Islet precursor cell (in vitro differentiated cells): ENCODE measurements at regions not wholly inside any gene's neighbourhood (a gene's known extent, or its start where the extent isn't known, plus 50 kb on each side); places are given as distances from the start of the nearest gene placed in this dataset.

Source experiments
- DNase-seq: peaks from one replicate; pipeline ENCODE4 v3.0.0-alpha.2; 2018

GRCh38 chr17:52686140-52686539 is 527.6 kb upstream of the CA10 start:
- no peak for DNase-seq

GRCh38 chr17:52681480-52681879 is 523.0 kb upstream of the CA10 start:
- DNase-seq = no peak

- peak; percentile 98 for DNase-seq
Measured at GRCh38 chr17:52678211-52678610, 519.7 kb upstream of the CA10 start.

DNA sequence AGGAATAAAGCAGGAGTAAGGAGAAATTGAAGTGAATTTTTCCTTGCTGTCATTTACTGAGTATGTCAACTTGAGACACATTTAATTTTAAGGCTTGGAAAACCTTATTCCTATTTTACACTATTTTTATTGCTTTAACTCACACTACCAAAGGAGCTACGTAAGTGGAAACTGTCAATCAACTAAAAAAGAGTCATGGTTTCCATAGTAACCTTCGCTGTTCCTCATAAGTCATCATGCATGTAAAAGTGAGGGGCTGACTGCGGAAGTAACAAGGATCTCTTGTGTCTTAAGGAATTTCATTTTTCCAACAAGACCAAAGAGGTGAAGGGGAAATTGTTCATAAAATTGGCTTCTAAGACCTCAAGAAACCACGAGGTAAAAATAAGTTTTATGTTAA is 516.2 kb upstream of the CA10 start:
- no peak for DNase-seq

DNA sequence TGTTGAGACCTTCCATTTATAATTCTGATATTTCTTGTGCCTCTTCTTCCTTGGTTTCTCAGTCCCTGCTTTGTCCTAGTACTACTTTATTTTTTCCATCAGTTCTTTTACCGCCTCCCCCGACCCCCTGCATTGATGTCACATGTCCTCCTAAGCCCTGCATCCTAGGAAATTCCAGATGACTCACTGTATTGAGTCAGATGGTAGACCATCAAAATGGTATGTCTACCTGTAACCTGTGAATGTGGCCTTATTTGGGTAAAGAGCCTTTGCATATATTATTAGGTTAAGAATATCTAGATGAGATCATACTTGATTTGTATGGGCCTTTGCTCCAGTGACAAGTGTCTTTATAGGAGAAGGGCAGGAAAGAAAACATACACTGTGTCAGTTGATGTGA is 515.3 kb upstream of the CA10 start:
- no peak for DNase-seq

DNA sequence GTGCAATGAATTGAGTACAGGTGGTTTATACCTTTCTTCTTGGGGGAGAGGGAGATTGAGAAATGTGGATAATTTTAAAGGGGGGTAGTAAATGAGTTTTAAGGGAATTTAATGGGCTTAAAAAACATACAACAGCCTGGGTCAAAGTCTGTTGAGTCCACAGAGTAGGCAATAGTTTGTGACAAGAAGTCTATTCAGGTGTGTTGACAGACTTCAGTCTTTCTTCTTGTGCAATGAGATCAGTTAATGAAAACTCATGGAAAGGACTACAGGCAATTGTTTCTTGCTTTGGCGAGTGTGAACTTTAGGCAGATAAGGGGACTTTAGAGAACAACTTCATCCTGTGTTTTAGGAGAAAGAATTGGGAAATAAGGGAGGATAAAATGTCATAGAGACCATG is 507.8 kb upstream of the CA10 start:
- no peak for DNase-seq

DNA sequence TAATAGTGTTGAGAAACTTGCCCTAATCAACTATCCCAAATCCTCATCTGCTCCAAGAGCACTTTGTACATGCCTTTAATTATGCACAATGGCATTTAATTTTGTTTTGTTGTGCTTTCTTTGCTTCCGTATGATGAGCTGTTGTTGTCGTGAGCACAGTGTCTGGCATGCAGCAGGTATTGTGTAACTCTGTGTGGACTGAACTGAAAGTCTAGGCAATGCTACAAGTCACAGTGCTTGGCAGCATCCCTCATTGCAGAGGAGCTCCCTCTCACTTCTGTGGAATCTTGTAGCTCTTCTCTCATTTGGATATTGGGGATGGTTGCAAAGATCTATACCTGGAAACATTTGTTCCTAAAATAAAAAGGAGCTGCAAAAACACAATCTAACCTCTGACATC is 502.2 kb upstream of the CA10 start:
- DNase-seq = no peak

DNA sequence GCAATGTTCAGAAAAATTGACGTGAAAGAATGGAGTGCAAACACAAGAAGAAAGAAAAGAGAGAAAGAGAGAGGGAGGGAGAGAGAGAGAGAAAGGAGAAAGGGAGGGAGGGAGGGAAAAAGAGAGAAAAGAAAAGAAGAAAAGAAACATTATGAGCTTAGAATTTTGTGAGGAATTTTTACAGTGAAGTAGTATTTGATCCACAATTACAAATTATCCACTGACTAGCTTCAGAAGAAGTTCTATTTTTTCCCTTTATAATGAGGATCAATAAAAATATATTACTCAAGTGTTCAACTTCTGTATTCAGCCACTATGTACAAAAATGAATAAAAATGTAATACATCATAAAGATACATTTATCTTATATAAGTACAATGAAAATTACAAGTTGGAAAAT is 494.5 kb upstream of the CA10 start:
- DNase-seq = no peak

DNA sequence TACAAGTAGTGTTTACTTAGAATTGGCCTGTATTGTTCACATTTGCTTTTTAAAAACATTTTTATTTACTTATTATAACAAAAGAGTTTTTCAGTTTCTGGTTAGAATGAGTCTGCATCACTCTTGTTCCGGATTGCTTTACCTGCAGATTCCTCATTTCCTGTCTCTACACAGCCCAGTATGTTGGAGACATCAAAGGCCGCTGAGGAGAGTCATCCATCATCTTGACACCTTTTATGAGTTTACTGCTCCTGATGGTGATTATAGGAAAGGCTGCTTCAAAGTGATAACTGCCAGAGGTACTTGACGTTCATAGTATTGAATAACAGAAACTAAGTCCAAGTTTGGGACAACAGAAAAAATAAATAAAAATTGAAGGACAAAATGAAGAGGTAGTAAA is 490.5 kb upstream of the CA10 start:
- DNase-seq = peak; percentile 63

DNA sequence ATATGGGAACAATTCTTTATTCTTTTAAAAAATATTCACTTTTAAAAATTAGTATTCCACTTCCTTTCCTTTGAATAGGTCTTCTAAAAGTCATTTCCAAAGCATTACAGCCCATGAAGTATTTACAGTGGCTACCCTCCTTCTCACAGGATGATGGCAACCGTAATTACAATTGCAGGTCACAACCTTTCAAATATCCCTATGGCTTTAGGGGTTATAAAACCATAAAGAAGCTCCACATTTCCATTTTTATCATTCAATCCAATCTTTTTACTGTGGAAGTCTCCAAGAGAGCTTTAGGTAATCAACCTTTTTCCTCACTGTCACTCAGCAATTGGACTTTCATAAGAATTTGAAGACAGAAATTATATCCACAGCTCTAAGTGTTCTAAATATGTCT is 488.9 kb upstream of the CA10 start:
- DNase-seq = no peak

DNA sequence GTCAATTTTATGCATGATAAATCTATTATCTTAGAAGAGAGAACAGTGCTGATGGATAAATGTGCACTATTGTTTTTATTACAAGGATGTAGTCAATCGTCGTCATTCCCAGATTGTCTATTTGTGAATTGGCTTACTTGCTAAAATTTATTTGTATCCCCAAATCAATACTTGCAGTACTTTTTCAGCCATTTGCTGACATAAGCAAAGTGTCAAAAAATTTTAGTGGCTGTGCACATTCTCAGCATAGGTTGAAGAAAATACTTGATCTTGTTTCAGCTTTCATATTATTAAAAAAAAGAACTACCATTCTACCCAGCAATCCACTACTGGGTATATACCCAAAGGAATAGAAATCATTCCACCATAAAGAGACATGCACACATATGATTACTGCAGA is 477.9 kb upstream of the CA10 start:
- DNase-seq = no peak

GRCh38 chr17:52606590-52606989 is 448.1 kb upstream of the CA10 start:
- no peak for DNase-seq

DNA sequence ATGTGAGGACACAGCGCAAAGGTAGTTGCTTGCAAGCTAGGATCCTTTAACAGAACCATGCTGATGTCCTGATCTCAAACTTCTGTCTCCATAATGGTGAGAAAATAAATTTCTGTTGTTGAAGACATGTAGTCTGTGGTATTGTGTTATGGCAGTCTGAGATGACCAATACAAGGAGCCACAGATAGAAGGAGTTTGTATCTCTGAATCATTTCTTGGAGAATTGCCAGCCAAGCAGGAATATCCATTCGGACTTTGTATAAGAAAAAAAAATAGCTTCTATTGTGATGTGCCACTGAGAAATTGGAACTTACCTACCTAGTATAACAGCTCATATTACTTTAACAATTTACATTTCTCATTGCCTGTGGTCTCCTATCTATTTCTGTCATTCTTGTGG is 447.6 kb upstream of the CA10 start:
- no peak for DNase-seq

DNA sequence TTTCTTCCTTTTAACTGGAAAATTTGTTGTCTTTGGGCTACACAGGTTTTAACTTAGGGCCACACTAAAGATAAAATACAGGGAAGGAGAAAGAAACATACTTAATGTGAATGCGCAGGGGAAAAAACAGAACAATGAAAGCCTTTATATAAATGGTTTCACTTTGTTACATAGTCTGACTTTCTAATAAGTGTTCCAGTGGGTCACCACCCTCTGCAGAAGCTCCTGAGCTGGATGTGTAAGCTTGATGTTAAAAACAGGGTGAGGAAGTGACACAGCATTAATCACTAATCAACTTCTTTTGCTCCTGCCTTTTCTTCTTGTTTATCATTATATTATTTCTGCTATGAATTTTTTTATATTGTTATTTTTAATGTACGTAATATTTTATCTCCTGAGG is 445.6 kb upstream of the CA10 start:
- DNase-seq = no peak

GRCh38 chr17:52597452-52598215 is 439.1 kb upstream of the CA10 start:
- DNase-seq = peak; percentile 79

DNA sequence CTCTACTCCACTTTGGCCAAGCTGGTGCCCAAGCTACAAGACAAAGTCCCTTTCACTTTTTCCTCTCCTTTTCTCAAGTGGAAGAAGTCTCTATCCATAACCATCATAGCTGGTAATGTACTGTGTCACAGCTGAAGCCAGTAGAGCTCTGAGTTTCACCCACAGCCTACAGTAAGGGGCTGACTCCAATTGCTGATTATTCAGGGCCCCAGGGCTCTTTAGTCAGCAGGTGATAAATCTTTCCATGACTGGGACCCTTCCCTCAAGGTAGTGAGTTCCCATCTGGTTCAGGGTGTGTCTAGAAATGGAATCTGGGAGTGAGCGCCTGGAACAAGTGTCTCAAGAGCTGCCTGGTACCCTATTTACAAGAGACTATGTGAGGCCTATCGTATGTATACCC is 436.0 kb upstream of the CA10 start:
- DNase-seq = no peak

- DNase-seq = no peak
Measured at GRCh38 chr17:52546990-52547389, 388.5 kb upstream of the CA10 start.

GRCh38 chr17:52546493-52546892 is 388.0 kb upstream of the CA10 start:
- no peak for DNase-seq

GRCh38 chr17:52537421-52537820 is 378.9 kb upstream of the CA10 start:
- DNase-seq = no peak

DNA sequence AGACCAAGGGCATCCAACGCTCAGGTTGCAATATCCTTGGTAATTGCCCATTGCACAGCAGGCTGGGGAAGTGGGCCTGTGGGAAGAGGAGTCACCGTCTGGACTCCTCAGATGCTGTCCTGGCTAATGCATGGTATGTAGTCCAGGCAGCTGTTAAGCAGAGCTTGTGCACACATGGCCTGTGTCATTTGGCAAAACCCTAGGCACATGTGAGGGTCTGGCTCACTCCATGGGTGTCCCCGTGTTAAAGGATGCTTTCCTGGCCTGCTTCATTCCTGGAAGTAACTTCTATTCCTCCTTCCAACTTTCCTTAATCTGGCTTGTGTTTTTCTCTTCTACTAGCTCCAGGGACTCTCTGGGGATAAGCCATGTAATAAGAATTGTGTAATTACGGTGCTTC is 378.0 kb upstream of the CA10 start:
- DNase-seq = peak; percentile 54

GRCh38 chr17:52532373-52532772 is 373.9 kb upstream of the CA10 start:
- DNase-seq = no peak

GRCh38 chr17:52524096-52524637 is 365.7 kb upstream of the CA10 start:
- no peak for DNase-seq

DNA sequence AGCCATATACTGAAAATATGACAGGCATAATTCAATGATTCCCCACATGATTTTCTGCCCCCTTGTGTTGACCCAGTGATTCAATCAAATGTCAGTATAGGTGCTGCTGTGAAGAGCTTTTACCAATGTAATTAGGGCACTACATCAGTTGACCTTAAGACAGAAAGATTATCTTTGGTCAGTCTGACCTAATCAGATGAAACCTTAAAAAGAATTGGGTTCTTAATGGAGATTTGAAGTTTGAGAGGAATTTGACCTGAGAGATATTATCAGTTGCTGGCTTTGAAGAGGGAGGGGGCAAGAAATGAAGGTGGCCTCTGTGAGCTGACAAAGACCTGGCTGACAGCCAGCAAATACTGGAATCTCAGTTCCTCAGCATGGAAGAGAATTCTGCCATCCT is 358.7 kb upstream of the CA10 start:
- DNase-seq = no peak

DNA sequence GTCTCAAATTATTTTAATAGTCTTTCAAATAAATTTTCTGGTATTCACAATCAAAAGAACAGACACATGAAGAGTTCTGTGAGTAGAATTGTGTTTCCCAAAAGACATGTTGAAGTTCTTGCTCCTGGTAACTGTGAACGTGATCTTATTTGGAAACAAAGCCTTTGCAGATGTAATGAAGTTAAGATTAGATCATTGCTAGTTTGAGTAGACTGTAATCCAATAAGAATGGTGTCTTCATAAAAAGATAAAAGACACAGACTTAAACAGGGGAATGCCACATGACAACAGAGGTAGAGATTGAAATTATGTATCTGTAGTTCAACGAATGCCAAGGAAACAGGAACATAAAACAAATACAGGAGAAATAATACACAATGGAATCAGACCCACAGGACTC is 357.4 kb upstream of the CA10 start:
- DNase-seq = no peak

- DNase-seq = no peak
Measured at GRCh38 chr17:52505601-52506000, 347.1 kb upstream of the CA10 start.
